Activated CD4-positive, alpha-beta T cell treated with anti-CD3 and anti-CD28 coated beads, Interleukin-2, Interleukin-4, amounts not matched to agents 100 ng/mL and 50 ng/mL, durations not matched to agents 16 hours and 8 hours (primary cell): ENCODE measurements at regions not wholly inside any gene's neighbourhood (a gene's known extent, or its start where the extent isn't known, plus 50 kb on each side); places are given as distances from the start of the nearest gene placed in this dataset.
"Not testable (repeated sequence)": the region's sequence is repeated elsewhere in the genome, so short reads cannot be mapped to it uniquely, and the experiment has no call there.

Experiments
- DNase-seq: peaks from one replicate; pipeline ENCODE4 v3.0.0-alpha.2; 2020; ENCODE audit warnings: low spot score

- DNase-seq = no peak
Observed at GRCh38 chr5:7087719-7088297, 308.1 kb upstream of the ADCY2 start.

GRCh38 chr5:7088849-7089248 lies 307.1 kb upstream of the ADCY2 start:
- no peak for DNase-seq

GRCh38 chr5:7094626-7095025 lies 301.3 kb upstream of the ADCY2 start:
- no peak for DNase-seq

GRCh38 chr5:7096294-7096693 lies 299.6 kb upstream of the ADCY2 start:
- DNase-seq = no peak

GRCh38 chr5:7105358-7105757 lies 290.6 kb upstream of the ADCY2 start:
- DNase-seq = no peak

GRCh38 chr5:7117961-7118360 lies 278.0 kb upstream of the ADCY2 start:
- no peak for DNase-seq

- DNase-seq = no peak
Observed at GRCh38 chr5:7131680-7132079, 264.3 kb upstream of the ADCY2 start.

- no peak for DNase-seq
Observed at GRCh38 chr5:7146886-7147285, 249.1 kb upstream of the ADCY2 start.

- no peak for DNase-seq
Observed at GRCh38 chr5:7157083-7157482, 238.9 kb upstream of the ADCY2 start.

- DNase-seq = no peak
Observed at GRCh38 chr5:7169240-7169878, 226.6 kb upstream of the ADCY2 start.

- not testable (repeated sequence) for DNase-seq
Observed at GRCh38 chr5:7170785-7171184, 225.2 kb upstream of the ADCY2 start.

- DNase-seq = no peak
Observed at GRCh38 chr5:7179364-7179763, 216.6 kb upstream of the ADCY2 start.

GRCh38 chr5:7181841-7182240 lies 214.1 kb upstream of the ADCY2 start:
- DNase-seq = no peak

GRCh38 chr5:7185742-7186141 lies 210.2 kb upstream of the ADCY2 start:
- no peak for DNase-seq

GRCh38 chr5:7186818-7187217 lies 209.1 kb upstream of the ADCY2 start:
- DNase-seq = no peak

GRCh38 chr5:7190712-7191250 lies 205.2 kb upstream of the ADCY2 start:
- no peak for DNase-seq

GRCh38 chr5:7192016-7192415 lies 203.9 kb upstream of the ADCY2 start:
- no peak for DNase-seq

GRCh38 chr5:7202846-7203245 lies 193.1 kb upstream of the ADCY2 start:
- DNase-seq = no peak

GRCh38 chr5:7207979-7208378 lies 188.0 kb upstream of the ADCY2 start:
- DNase-seq = no peak

GRCh38 chr5:7208938-7209337 lies 187.0 kb upstream of the ADCY2 start:
- DNase-seq = no peak

GRCh38 chr5:7209658-7210057 lies 186.3 kb upstream of the ADCY2 start:
- no peak for DNase-seq

- DNase-seq = no peak
Observed at GRCh38 chr5:7210549-7210948, 185.4 kb upstream of the ADCY2 start.

GRCh38 chr5:7213525-7213924 lies 182.4 kb upstream of the ADCY2 start:
- no peak for DNase-seq

- no peak for DNase-seq
Observed at GRCh38 chr5:7214906-7215416, 181.0 kb upstream of the ADCY2 start.
